ENCODE measurements at regions not wholly inside any gene's neighbourhood (a gene's known extent, or its start where the extent isn't known, plus 50 kb on each side); places are given as distances from the start of the nearest gene placed in this dataset.
A peak's percentile ranks its signal among the peaks of the same experiment; 100 is the strongest.

DNA sequence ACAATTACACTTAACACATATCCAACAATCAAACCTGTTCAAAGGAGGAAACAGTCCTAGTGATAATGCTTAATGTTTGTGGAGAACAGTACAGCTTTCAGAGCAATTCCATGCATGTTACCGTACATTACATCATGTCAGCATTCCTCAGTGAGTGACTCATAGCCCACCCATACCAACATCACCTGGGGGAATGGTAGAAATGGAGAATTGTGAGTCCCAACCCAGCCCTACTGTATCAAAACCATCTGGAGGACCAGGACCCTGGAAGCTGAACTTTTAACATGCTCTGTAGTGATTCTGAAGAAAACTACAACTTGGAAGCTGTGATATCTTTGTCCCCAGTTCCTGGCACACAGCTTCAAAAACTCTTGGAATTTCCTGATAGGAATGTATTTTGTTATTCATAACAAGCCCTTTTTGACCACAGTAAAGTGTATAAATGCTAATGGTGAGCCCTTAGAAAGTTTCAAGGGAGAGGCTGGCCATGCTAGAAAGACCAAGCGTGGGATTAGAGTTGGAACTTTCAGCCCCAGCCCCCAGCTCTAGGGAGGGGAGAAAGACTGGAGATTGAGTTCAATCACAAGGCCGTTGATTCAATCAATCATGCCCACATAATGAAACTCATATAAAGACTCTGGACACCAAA is 301.1 kb downstream of the BUD13 start:
- Histone ChIP-seq H3K27me3 (ENCODE audit: insufficient read depth) (no peaks in the 10 kb centered on the region), H3F3A (replicated peaks; ENCODE audit: insufficient read depth) (peaks cover 4% of the 10 kb centered on the region), H3K79me2 (ENCODE audit: insufficient read depth) (no peaks in the 10 kb centered on the region), H3K9me3 (no peaks in the 10 kb centered on the region), H3K4me3 (ENCODE audit: low read depth in 2 of 2, low read length in 1 of 2) (no peak overlapping the region), H3K4me2 (peak overlapping the region; percentile 34), H3K27ac (ENCODE audit: low read depth in 2 of 2, low read length in 1 of 2) (peak overlapping the region in 1 of 2 experiments; percentile 94; a peak in 1 of 4 replicates), H3K4me1 (ENCODE audit: control insufficient read depth in 1 of 2, insufficient read depth in 2 of 2, low read depth in 1 of 2, low read length in 1 of 2) (peaks cover 0 to 32% of the 10 kb centered on the region in 2 experiments; a peak in 2 of 4 replicates), H3K9me2 (no peaks in the 10 kb centered on the region), H3K9ac (no peak overlapping the region), H3K36me3 (replicated peaks in 1 of 2; ENCODE audit: control insufficient read depth in 1 of 2, insufficient read depth in 2 of 2, low read length in 1 of 2) (no peaks in the 10 kb centered on the region), H2AFZ (ENCODE audit: low read depth) (peak overlapping the region; percentile 47; the same call in 1 of the 2 replicates), H4K20me1 (ENCODE audit: insufficient read depth) (no peaks in the 10 kb centered on the region)
- TF ChIP-seq JUND (IDR thresholded peaks at IDR 0.05) (peak; percentile 10; the same call in 1 of the 2 replicates), GATA2 (CRISPR knock-in tag; IDR thresholded peaks at IDR 0.05) (no peak)
- POLR2A ChIA-PET, result interaction anchor here (0.9 to 1.3 kb wide), 3 partner anchors 33 to 84 kb away, joined by 3 to 6 read pairs (median 4); no protein-coding TSS in a partner anchor
- WGBS (ENCODE audit: low lambda C conversion rate), result 40% methylated on average over 3 of the region's 3 CpGs
- no peak for DNase-seq
- CTCF ChIA-PET, result interaction anchor here (0.6 to 4.5 kb wide), 4 partner anchors 18 to 49 kb away, joined by 3 to 30 read pairs (median 8); no protein-coding TSS in a partner anchor

DNA sequence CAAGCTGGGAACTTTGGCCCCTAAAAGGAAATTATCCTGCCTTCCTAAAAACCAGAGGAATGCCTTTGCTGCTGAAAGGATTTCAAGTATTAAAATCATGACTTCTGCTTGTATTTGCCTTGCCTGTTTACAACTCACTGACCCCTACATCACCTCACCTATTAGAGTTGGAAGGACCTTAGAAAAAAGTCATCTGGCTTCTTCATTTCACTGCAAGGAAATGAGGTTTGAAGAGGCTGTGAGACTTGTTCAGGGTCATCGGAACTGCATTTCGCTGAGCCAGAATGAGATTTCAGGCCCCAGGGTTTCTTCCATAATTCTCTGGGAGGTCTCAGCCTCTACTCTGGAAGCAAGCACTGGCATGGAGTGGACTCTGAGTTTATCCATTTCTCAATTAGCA is 304.1 kb downstream of the BUD13 start:
- Histone ChIP-seq H3K9ac (no peak overlapping the region), H4K20me1 (ENCODE audit: insufficient read depth) (no peaks in the 10 kb centered on the region), H3K27me3 (ENCODE audit: insufficient read depth) (no peaks in the 10 kb centered on the region), H3K4me2 (no peak overlapping the region), H2AFZ (ENCODE audit: low read depth) (no peak overlapping the region), H3K79me2 (ENCODE audit: insufficient read depth) (no peaks in the 10 kb centered on the region), H3K4me1 (ENCODE audit: control insufficient read depth in 1 of 2, insufficient read depth in 2 of 2, low read depth in 1 of 2, low read length in 1 of 2) (peaks cover 0 to 41% of the 10 kb centered on the region in 2 experiments; a peak in 2 of 4 replicates), H3K27ac (ENCODE audit: low read depth in 2 of 2, low read length in 1 of 2) (peak overlapping the region in 1 of 2 experiments; percentile 76; a peak in 2 of 4 replicates), H3K9me3 (no peaks in the 10 kb centered on the region), H3F3A (replicated peaks; ENCODE audit: insufficient read depth) (peaks cover 4% of the 10 kb centered on the region), H3K4me3 (ENCODE audit: low read depth in 2 of 2, low read length in 1 of 2) (no peak overlapping the region), H3K36me3 (replicated peaks in 1 of 2; ENCODE audit: control insufficient read depth in 1 of 2, insufficient read depth in 2 of 2, low read length in 1 of 2) (no peaks in the 10 kb centered on the region), H3K9me2 (no peaks in the 10 kb centered on the region)
- no peak for TF ChIP-seq FOXJ3 (CRISPR knock-in tag; IDR thresholded peaks at IDR 0.05)
- TF ChIP-seq, protein P1, sequence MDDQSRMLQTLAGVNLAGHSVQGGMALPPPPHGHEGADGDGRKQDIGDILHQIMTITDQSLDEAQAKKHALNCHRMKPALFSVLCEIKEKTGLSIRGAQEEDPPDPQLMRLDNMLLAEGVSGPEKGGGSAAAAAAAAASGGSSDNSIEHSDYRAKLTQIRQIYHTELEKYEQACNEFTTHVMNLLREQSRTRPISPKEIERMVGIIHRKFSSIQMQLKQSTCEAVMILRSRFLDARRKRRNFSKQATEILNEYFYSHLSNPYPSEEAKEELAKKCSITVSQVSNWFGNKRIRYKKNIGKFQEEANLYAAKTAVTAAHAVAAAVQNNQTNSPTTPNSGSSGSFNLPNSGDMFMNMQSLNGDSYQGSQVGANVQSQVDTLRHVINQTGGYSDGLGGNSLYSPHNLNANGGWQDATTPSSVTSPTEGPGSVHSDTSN (IDR thresholded peaks at IDR 0.05), result no peak
- CTCF ChIA-PET, result interaction anchor here (1.2 to 2.2 kb wide), 4 partner anchors 13 to 223 kb away, joined by 3 to 5 read pairs (median 4); no protein-coding TSS in a partner anchor
- WGBS (ENCODE audit: low lambda C conversion rate), result 60% methylated on average over 1 of the region's 2 CpGs
- no peak for DNase-seq
- POLR2A ChIA-PET, result interaction anchor here (0.6 to 1.6 kb wide), 3 partner anchors 16 to 41 kb away, joined by 4 to 5 read pairs (median 4); no protein-coding TSS in a partner anchor

- Histone ChIP-seq H3K4me2 (no peak overlapping the region), H4K20me1 (ENCODE audit: insufficient read depth) (no peaks in the 10 kb centered on the region), H3K79me2 (ENCODE audit: insufficient read depth) (no peaks in the 10 kb centered on the region), H3K27ac (ENCODE audit: low read depth in 2 of 2, low read length in 1 of 2) (peak overlapping the region in 1 of 2 experiments; percentile 76; a peak in 2 of 4 replicates), H3F3A (replicated peaks; ENCODE audit: insufficient read depth) (peaks cover 4% of the 10 kb centered on the region), H3K9me3 (no peaks in the 10 kb centered on the region), H3K27me3 (ENCODE audit: insufficient read depth) (no peaks in the 10 kb centered on the region), H3K9me2 (no peaks in the 10 kb centered on the region), H3K4me1 (ENCODE audit: control insufficient read depth in 1 of 2, insufficient read depth in 2 of 2, low read depth in 1 of 2, low read length in 1 of 2) (peaks cover 0 to 32% of the 10 kb centered on the region in 2 experiments; a peak in 2 of 4 replicates), H3K9ac (no peak overlapping the region), H3K4me3 (ENCODE audit: low read depth in 2 of 2, low read length in 1 of 2) (no peak overlapping the region), H3K36me3 (replicated peaks in 1 of 2; ENCODE audit: control insufficient read depth in 1 of 2, insufficient read depth in 2 of 2, low read length in 1 of 2) (no peaks in the 10 kb centered on the region), H2AFZ (ENCODE audit: low read depth) (no peak overlapping the region)
- TF ChIP-seq TAF1 (IDR thresholded peaks at IDR 0.05; ENCODE audit: borderline replicate concordance, low read depth, low read length), result no peak
- POLR2A ChIA-PET, result interaction anchor here (1.5 to 1.6 kb wide), 2 partner anchors 15 to 39 kb away, joined by 4 to 5 read pairs; no protein-coding TSS in a partner anchor
- DNase-seq, result no peak
- CTCF ChIA-PET, result interaction anchor here (0.8 to 2.2 kb wide), 5 partner anchors 13 to 224 kb away, joined by 3 to 7 read pairs (median 5); no protein-coding TSS in a partner anchor
- WGBS (ENCODE audit: low lambda C conversion rate), result 30% methylated on average over 6 of the region's 6 CpGs
Measured at GRCh38 chr11:116467823-116468222, 305.0 kb downstream of the BUD13 start.

Data from SK-N-SH (cell line).